GM18870 (cell line): ENCODE measurements at regions not wholly inside any gene's neighbourhood (a gene's known extent, or its start where the extent isn't known, plus 50 kb on each side); places are given as distances from the start of the nearest gene placed in this dataset.

Experiments
- ATAC-seq: cut with Tn5 transposase; IDR thresholded peaks from one replicate; pipeline ENCODE4 v1.9.1; 2021; ENCODE audit warnings: moderate library complexity; ENCODE audit not compliant: unreplicated experiment

- no peak for ATAC-seq
Measured at GRCh38 chr1:221184131-221184794, 305.0 kb downstream of the HLX start.

DNA sequence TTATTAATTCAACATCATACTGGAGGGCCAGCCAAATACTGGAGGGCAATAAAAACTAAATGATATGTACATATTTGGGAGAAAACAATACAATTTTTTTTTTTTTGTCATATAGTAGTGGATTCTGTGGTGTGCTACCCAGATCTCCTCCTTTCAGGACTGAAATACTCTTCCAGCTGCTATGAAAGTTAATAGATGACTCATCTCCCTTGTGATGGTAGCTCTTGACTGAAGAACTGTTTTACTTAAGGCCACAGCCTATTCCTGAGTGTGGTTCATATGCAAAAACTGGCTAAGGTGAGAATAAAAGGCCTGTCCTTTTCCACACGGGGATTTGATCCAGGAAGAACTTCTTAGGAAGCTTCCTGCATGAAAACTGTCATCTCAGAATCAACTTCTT is 307.9 kb downstream of the HLX start:
- ATAC-seq: no peak

DNA sequence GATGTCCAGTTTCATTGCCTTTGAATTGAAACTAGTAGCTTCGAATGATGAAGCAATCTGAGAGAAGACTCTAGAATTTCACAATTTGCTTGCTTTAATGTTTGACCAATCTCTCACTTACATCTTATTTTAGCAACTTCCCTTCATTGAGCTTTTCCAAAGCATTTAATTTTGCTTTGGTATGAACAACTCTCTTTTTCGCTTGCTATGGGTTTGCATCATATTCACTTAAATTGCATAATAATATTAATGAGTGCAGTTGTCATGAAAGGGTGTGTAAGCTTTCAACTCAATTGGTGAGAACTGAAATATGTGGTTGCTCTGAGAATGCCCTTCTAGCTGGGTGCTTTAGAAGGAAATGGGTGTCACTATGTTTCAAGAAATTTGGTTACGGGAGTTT is 309.2 kb downstream of the HLX start:
- no peak for ATAC-seq

GRCh38 chr1:221190249-221190648 is 311.0 kb downstream of the HLX start:
- no peak for ATAC-seq

DNA sequence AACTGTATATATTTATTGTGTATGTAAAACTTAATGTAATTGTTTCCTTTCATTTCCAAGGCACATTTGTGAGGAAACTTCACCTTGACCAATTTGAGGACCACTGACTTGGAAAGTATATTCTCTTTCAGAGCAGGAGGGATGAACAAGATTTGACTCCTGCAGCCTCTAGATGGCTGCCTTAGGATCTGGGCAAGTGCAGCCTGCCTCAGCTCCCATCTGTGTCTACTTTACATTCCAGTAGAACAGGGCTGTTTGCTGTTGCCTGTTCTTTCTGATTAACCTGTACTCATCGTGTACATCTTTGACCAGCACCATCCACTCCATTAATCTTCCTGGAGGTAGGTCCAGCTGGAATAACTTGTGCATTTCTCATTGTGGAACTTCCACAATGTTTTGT is 312.8 kb downstream of the HLX start:
- ATAC-seq: no peak

- peak; percentile 60 for ATAC-seq
Measured at GRCh38 chr1:221200464-221200863, 321.2 kb downstream of the HLX start.

GRCh38 chr1:221201773-221202172 is 322.5 kb downstream of the HLX start:
- no peak for ATAC-seq

GRCh38 chr1:221203224-221204054 is 324.2 kb downstream of the HLX start:
- ATAC-seq: peak; percentile 68

- no peak for ATAC-seq
Measured at GRCh38 chr1:221204055-221204833, 325.0 kb downstream of the HLX start.

- ATAC-seq: no peak
Measured at GRCh38 chr1:221206076-221206475, 326.8 kb downstream of the HLX start.

GRCh38 chr1:221212926-221213325 is 333.7 kb downstream of the HLX start:
- no peak for ATAC-seq

GRCh38 chr1:221217029-221217428 is 337.8 kb downstream of the HLX start:
- ATAC-seq: no peak

- no peak for ATAC-seq
Measured at GRCh38 chr1:221223281-221223680, 344.0 kb downstream of the HLX start.

DNA sequence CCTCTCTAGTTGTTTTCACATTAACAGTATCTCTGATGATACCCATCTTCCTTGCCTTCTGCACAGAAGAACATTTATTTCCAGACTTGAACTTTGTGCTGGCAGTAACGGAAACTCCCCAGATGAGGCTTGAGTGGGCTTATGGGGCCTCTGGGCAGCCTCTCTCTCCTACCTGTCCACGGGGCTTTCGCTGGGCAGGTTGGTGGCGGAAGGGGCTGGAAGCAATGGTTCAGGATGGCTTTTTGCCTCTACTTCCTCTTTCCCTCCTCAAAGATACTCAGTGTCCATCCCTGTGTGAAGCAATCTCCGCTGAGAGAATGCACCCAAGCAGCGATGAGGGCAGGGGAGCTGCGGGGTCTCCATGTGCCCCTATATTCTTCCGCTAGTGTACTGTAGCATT is 348.2 kb downstream of the HLX start:
- no peak for ATAC-seq

- no peak for ATAC-seq
Measured at GRCh38 chr1:221227872-221228337, 348.7 kb downstream of the HLX start.

DNA sequence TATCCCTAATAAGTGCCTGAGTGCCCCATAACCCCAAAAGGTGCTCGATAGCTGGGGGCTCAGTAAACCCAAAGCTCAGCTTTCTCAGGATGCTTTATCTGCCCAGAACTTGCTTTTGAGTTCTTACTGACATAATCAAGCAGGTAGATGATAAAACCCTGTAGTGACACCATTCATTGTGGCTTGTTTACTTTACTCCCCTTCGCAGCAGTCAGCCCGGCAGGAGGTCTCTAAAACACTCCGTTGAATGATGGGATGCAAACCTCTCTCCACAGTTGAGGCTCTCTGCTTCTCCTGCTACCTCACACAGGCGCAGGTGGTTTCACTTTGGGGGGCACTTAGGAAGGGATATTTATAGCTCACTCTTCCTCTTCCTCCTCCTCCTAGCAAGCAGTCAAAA is 349.4 kb downstream of the HLX start:
- no peak for ATAC-seq

- ATAC-seq: no peak
Measured at GRCh38 chr1:221230605-221231004, 351.4 kb downstream of the HLX start.

- no peak for ATAC-seq
Measured at GRCh38 chr1:221234791-221235190, 355.5 kb downstream of the HLX start.

- no peak for ATAC-seq
Measured at GRCh38 chr1:221237587-221237986, 358.3 kb downstream of the HLX start.

GRCh38 chr1:221239181-221239580 is 359.9 kb downstream of the HLX start:
- no peak for ATAC-seq

GRCh38 chr1:221239792-221240191 is 360.5 kb downstream of the HLX start:
- ATAC-seq: no peak

DNA sequence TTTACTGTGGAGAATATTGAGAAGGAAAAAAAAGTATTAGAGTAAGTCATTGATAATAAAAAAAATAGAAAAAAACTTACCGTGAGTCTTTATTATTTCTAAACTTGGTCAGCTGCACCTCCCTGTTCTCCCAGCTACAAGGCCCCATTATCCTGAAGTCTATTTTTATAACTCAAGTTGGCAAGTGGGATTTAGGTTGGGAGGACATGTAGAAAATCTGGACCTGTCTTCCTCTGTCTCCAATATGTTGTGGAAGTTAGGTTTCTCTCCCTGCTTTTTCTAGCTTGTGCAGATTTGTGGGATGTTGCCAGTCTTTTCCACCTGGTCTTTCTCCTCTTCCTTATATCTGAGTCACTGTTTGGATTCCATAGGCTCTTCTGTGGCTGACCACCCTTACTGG is 361.4 kb downstream of the HLX start:
- no peak for ATAC-seq
